ENCODE measurements at regions not wholly inside any gene's neighbourhood (a gene's known extent, or its start where the extent isn't known, plus 50 kb on each side); places are given as distances from the start of the nearest gene placed in this dataset.

DNA sequence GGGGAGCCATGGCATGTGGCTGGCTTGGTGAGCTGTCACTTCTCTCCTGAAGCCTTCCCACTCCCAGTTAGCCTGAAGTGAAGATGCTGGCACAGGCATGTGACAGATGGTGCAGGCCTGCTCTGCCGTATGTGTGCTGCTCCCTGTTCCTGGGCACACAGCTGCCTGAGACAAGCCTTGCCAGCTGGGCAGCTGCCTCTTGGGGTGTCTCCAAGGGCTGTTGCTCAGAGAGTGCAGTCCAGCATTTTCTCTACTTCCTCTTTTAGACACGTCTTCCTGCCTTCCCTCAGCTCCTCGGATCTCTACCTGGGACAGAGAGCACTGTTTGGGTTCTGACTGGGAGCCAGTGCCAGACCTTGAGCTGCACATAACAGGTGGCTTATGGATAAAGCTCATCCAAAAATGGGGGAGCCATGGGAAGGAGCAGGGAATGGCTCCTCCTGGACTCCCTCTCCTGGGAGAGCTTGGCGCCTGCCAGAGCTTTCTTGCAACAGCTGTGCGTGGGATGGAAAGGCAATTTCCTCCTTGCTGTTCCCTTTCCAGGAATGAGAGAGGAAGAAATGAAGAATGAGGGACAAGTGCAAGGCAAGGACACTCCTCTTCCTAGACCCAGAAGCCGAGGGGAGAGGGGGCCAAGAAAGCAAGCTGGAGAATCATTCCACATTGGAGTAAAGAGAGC is 132.9 kb downstream of the MSL3 start (continued):
- TF ChIP-seq, protein P1, sequence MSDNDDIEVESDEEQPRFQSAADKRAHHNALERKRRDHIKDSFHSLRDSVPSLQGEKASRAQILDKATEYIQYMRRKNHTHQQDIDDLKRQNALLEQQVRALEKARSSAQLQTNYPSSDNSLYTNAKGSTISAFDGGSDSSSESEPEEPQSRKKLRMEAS (IDR thresholded peaks at IDR 0.05; ENCODE audit: low read depth), result no peak
- TF ChIP-seq NRF1 (IDR thresholded peaks at IDR 0.05; ENCODE audit: low read depth, low read length), result no peak
- TF ChIP-seq, protein P2, sequence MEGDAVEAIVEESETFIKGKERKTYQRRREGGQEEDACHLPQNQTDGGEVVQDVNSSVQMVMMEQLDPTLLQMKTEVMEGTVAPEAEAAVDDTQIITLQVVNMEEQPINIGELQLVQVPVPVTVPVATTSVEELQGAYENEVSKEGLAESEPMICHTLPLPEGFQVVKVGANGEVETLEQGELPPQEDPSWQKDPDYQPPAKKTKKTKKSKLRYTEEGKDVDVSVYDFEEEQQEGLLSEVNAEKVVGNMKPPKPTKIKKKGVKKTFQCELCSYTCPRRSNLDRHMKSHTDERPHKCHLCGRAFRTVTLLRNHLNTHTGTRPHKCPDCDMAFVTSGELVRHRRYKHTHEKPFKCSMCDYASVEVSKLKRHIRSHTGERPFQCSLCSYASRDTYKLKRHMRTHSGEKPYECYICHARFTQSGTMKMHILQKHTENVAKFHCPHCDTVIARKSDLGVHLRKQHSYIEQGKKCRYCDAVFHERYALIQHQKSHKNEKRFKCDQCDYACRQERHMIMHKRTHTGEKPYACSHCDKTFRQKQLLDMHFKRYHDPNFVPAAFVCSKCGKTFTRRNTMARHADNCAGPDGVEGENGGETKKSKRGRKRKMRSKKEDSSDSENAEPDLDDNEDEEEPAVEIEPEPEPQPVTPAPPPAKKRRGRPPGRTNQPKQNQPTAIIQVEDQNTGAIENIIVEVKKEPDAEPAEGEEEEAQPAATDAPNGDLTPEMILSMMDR (IDR thresholded peaks at IDR 0.05), result no peak
- TF ChIP-seq FOSL2 (IDR thresholded peaks at IDR 0.05; ENCODE audit: borderline replicate concordance, low read depth), result no peak

GRCh38 chrX:11893933-11894710 is 136.1 kb downstream of the MSL3 start:
- no peak overlapping the region for H3K4me2 ChIP-seq
- WGBS (ENCODE audit: low lambda C conversion rate), result 2% methylated on average over 3 of the region's 3 CpGs
- no peaks in the 10 kb centered on the region for H3K9me2 ChIP-seq
- H3K27ac ChIP-seq (ENCODE audit: low read depth in 2 of 2, low read length in 1 of 2), result no peak overlapping the region
- ChIA-PET CTCF (no interaction called here), POLR2A (no interaction called here)
- no peaks in the 10 kb centered on the region for H3K4me1 ChIP-seq (ENCODE audit: control insufficient read depth in 1 of 2, insufficient read depth in 2 of 2, low read depth in 1 of 2, low read length in 1 of 2)
- no peak overlapping the region for H3K4me3 ChIP-seq (ENCODE audit: low read depth in 2 of 2, low read length in 1 of 2)
- H3K9ac ChIP-seq, result no peak overlapping the region
- DNase-seq, result no peak
- no peak for TF ChIP-seq TEAD4 (IDR thresholded peaks at IDR 0.05; ENCODE audit: borderline replicate concordance, insufficient read depth)
- H3K27me3 ChIP-seq (ENCODE audit: insufficient read depth), result no peaks in the 10 kb centered on the region
- no peaks in the 10 kb centered on the region for H3F3A ChIP-seq (replicated peaks; ENCODE audit: insufficient read depth)
- no peaks in the 10 kb centered on the region for H3K79me2 ChIP-seq (ENCODE audit: insufficient read depth)
- no peaks in the 10 kb centered on the region for H3K9me3 ChIP-seq
- no peaks in the 10 kb centered on the region for H3K36me3 ChIP-seq (replicated peaks in 1 of 2; ENCODE audit: control insufficient read depth in 1 of 2, insufficient read depth in 2 of 2, low read length in 1 of 2)
- no peak overlapping the region for H2AFZ ChIP-seq (ENCODE audit: low read depth)
- no peaks in the 10 kb centered on the region for H4K20me1 ChIP-seq (ENCODE audit: insufficient read depth)

GRCh38 chrX:11899091-11899490 is 141.1 kb downstream of the MSL3 start:
- Histone ChIP-seq H3K4me2 (no peak overlapping the region), H3K36me3 (replicated peaks in 1 of 2; ENCODE audit: control insufficient read depth in 1 of 2, insufficient read depth in 2 of 2, low read length in 1 of 2) (no peaks in the 10 kb centered on the region), H3K9me2 (no peaks in the 10 kb centered on the region), H3K4me3 (ENCODE audit: low read depth in 2 of 2, low read length in 1 of 2) (no peak overlapping the region), H2AFZ (ENCODE audit: low read depth) (no peak overlapping the region), H3K9ac (no peak overlapping the region), H3K9me3 (no peaks in the 10 kb centered on the region), H3F3A (replicated peaks; ENCODE audit: insufficient read depth) (no peaks in the 10 kb centered on the region), H4K20me1 (ENCODE audit: insufficient read depth) (no peaks in the 10 kb centered on the region), H3K79me2 (ENCODE audit: insufficient read depth) (no peaks in the 10 kb centered on the region), H3K27ac (ENCODE audit: low read depth in 2 of 2, low read length in 1 of 2) (no peak overlapping the region), H3K27me3 (ENCODE audit: insufficient read depth) (no peaks in the 10 kb centered on the region; the same call in 1 of the 2 replicates), H3K4me1 (ENCODE audit: control insufficient read depth in 1 of 2, insufficient read depth in 2 of 2, low read depth in 1 of 2, low read length in 1 of 2) (no peaks in the 10 kb centered on the region)
- CTCF ChIA-PET, result no interaction called here
- 0% methylated on average over 2 of the region's 2 CpGs for WGBS (ENCODE audit: low lambda C conversion rate)
- TF ChIP-seq, protein P3, sequence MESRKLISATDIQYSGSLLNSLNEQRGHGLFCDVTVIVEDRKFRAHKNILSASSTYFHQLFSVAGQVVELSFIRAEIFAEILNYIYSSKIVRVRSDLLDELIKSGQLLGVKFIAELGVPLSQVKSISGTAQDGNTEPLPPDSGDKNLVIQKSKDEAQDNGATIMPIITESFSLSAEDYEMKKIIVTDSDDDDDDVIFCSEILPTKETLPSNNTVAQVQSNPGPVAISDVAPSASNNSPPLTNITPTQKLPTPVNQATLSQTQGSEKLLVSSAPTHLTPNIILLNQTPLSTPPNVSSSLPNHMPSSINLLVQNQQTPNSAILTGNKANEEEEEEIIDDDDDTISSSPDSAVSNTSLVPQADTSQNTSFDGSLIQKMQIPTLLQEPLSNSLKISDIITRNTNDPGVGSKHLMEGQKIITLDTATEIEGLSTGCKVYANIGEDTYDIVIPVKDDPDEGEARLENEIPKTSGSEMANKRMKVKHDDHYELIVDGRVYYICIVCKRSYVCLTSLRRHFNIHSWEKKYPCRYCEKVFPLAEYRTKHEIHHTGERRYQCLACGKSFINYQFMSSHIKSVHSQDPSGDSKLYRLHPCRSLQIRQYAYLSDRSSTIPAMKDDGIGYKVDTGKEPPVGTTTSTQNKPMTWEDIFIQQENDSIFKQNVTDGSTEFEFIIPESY (IDR thresholded peaks at IDR 0.05; ENCODE audit: borderline replicate concordance, low read depth), result no peak
- TF ChIP-seq POLR2AphosphoS5 (IDR thresholded peaks at IDR 0.05; ENCODE audit: low read depth, low read length), result no peak
- TF ChIP-seq FOXM1 (IDR thresholded peaks at IDR 0.05; ENCODE audit: low read depth), result no peak
- TF ChIP-seq RAD21 (IDR thresholded peaks at IDR 0.05; ENCODE audit: low read length), result no peak
- TF ChIP-seq SMC3 (IDR thresholded peaks at IDR 0.05; ENCODE audit: low read depth, low read length), result no peak
- TF ChIP-seq, protein P4, sequence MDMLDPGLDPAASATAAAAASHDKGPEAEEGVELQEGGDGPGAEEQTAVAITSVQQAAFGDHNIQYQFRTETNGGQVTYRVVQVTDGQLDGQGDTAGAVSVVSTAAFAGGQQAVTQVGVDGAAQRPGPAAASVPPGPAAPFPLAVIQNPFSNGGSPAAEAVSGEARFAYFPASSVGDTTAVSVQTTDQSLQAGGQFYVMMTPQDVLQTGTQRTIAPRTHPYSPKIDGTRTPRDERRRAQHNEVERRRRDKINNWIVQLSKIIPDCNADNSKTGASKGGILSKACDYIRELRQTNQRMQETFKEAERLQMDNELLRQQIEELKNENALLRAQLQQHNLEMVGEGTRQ (IDR thresholded peaks at IDR 0.05; ENCODE audit: borderline replicate concordance, low read depth, low read length), result no peak
- TF ChIP-seq, protein P5, sequence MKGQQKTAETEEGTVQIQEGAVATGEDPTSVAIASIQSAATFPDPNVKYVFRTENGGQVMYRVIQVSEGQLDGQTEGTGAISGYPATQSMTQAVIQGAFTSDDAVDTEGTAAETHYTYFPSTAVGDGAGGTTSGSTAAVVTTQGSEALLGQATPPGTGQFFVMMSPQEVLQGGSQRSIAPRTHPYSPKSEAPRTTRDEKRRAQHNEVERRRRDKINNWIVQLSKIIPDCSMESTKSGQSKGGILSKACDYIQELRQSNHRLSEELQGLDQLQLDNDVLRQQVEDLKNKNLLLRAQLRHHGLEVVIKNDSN (IDR thresholded peaks at IDR 0.05; ENCODE audit: borderline replicate concordance, low read depth), result no peak
- no peak for TF ChIP-seq RFX5 (IDR thresholded peaks at IDR 0.05; ENCODE audit: low read length)
- TF ChIP-seq, protein P2 (IDR thresholded peaks at IDR 0.05), result no peak
- TF ChIP-seq NRF1 (IDR thresholded peaks at IDR 0.05; ENCODE audit: low read depth, low read length), result no peak
- no peak for TF ChIP-seq YY1 (IDR thresholded peaks at IDR 0.05; ENCODE audit: low read depth)
- TF ChIP-seq, protein P1 (IDR thresholded peaks at IDR 0.05; ENCODE audit: low read depth), result no peak
- POLR2A ChIA-PET, result no interaction called here
- no peak for DNase-seq
